ENCODE measurements at regions not wholly inside any gene's neighbourhood (a gene's known extent, or its start where the extent isn't known, plus 50 kb on each side); places are given as distances from the start of the nearest gene placed in this dataset.

DNA sequence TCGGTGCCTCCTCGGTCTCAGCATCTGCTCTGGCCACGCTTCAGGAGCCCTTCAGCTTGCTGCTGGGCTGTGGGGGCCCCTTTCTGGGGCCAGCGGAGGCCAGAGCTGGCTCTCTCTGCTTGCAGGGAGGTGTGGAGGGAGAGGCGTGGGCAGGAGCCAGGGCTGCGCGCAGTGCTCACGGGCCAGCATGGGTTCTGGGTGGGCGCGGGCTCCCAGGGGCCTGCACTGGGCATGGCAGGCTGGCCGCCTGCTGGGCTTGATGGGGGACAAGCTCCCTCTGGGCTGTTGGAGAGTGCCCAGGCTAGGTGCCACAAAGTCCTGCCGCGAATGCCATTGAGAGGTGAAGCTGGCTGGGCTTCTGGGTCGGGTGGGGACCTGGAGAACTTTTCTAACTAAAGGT lies 57.3 kb upstream of the AGA start:
- no peak overlapping the region for H2BK5ac ChIP-seq (ENCODE audit: low read depth, low read length, poor library complexity, severe bottlenecking)
- H3K27ac ChIP-seq (ENCODE audit: insufficient read depth, low read length) = no peak overlapping the region
- H3K4ac ChIP-seq (ENCODE audit: low read depth, low read length) = no peak overlapping the region
- dilution Hi-C loops (cut with HindIII; ENCODE audit: low sequenced_read_pairs, unreplicated experiment) (no loop called here), in situ Hi-C loops (cut with MboI; ENCODE audit: low sequenced_read_pairs) (no loop called here), intact Hi-C loops (cut with micrococcal nuclease) (no loop called here)
- H3K23ac ChIP-seq (ENCODE audit: low read depth, low read length) = no peak overlapping the region
- POLR2A ChIA-PET (ENCODE audit: unreplicated experiment) = no interaction called here
- H3K56ac ChIP-seq (ENCODE audit: extremely low read depth, insufficient read depth, low read length) = no peak overlapping the region
- DNase-seq (no peak), ATAC-seq (ENCODE audit: low read depth) (no peak)
- no peaks in the 10 kb centered on the region for H3K79me1 ChIP-seq (ENCODE audit: low read depth in 1 of 2, low read length in 2 of 2)
- no peaks in the 10 kb centered on the region for H4K20me1 ChIP-seq (ENCODE audit: insufficient read depth, low read length)
- no peak overlapping the region for H3K4me2 ChIP-seq (ENCODE audit: low read depth, low read length)
- no peak overlapping the region for H2AK5ac ChIP-seq (ENCODE audit: low read depth, low read length)
- CTCF ChIA-PET = no interaction called here
- H2BK15ac ChIP-seq (ENCODE audit: low read depth, low read length) = no peak overlapping the region
- no peak overlapping the region for H2BK20ac ChIP-seq (ENCODE audit: low read depth, low read length)
- no peak overlapping the region for H2BK120ac ChIP-seq (ENCODE audit: low read depth, low read length)
- no peak overlapping the region for H3K18ac ChIP-seq (ENCODE audit: low read depth, low read length)
- no peaks in the 10 kb centered on the region; the same call in 1 of the 2 replicates for H3K9me3 ChIP-seq (ENCODE audit: control insufficient read depth, insufficient read depth, low read length)
- H2AFZ ChIP-seq (replicated peaks; ENCODE audit: low read length, poor library complexity) = no peak overlapping the region
- no TSS peak for BruUV-seq (replicated peaks)
- H4K5ac ChIP-seq (ENCODE audit: low read depth, low read length) = no peak overlapping the region
- no peak overlapping the region for H4K8ac ChIP-seq (ENCODE audit: low read depth in 2 of 2, low read length in 2 of 2)
- no peaks in the 10 kb centered on the region for H3K27me3 ChIP-seq (ENCODE audit: control insufficient read depth, insufficient read depth, low read length)
- TF ChIP-seq BHLHE40 (IDR thresholded peaks at IDR 0.05; ENCODE audit: low read depth, low read length) (no peak), NFE2L2 (IDR thresholded peaks at IDR 0.05; ENCODE audit: low read depth, low read length) (no peak), RFX5 (IDR thresholded peaks at IDR 0.05; ENCODE audit: low read depth, low read length) (no peak)
- H3K9me1 ChIP-seq (ENCODE audit: insufficient read depth, low read length) = no peaks in the 10 kb centered on the region
- no peaks in the 10 kb centered on the region for H3K4me1 ChIP-seq (ENCODE audit: control insufficient read depth, insufficient read depth, low read length)
- WGBS, 2 experiments (ENCODE audit: extremely low coverage in 2 of 2, insufficient read length in 1 of 2) = no CpG with 5 or more reads among the region's 14 CpGs
- no peak overlapping the region for H3K4me3 ChIP-seq (ENCODE audit: insufficient read depth, low read depth, low read length)
- no peak overlapping the region for H2AK9ac ChIP-seq (replicated peaks; ENCODE audit: low read depth, low read length, poor library complexity)
- H3K36me3 ChIP-seq (ENCODE audit: control insufficient read depth, insufficient read depth, low read length) = no peaks in the 10 kb centered on the region
- H4K91ac ChIP-seq (ENCODE audit: insufficient read depth, low read depth, low read length) = no peak overlapping the region
- H3K14ac ChIP-seq (replicated peaks; ENCODE audit: low read depth, low read length) = no peak overlapping the region
- H3K9ac ChIP-seq (ENCODE audit: low read depth, low read length) = no peak overlapping the region

Measured in IMR-90 (cell line).